ENCODE measurements at regions not wholly inside any gene's neighbourhood (a gene's known extent, or its start where the extent isn't known, plus 50 kb on each side); places are given as distances from the start of the nearest gene placed in this dataset.

- H3K27me3 Mint-ChIP-seq (ENCODE audit: low read depth) = no peaks in the 10 kb centered on the region
- peaks cover 2% of the 10 kb centered on the region for H3K36me3 Mint-ChIP-seq (ENCODE audit: low read depth)
- H3K9me3 Mint-ChIP-seq = no peaks in the 10 kb centered on the region
- no peak for DNase-seq (ENCODE audit: low read depth, low spot score)
- TF ChIP-seq, protein P1, sequence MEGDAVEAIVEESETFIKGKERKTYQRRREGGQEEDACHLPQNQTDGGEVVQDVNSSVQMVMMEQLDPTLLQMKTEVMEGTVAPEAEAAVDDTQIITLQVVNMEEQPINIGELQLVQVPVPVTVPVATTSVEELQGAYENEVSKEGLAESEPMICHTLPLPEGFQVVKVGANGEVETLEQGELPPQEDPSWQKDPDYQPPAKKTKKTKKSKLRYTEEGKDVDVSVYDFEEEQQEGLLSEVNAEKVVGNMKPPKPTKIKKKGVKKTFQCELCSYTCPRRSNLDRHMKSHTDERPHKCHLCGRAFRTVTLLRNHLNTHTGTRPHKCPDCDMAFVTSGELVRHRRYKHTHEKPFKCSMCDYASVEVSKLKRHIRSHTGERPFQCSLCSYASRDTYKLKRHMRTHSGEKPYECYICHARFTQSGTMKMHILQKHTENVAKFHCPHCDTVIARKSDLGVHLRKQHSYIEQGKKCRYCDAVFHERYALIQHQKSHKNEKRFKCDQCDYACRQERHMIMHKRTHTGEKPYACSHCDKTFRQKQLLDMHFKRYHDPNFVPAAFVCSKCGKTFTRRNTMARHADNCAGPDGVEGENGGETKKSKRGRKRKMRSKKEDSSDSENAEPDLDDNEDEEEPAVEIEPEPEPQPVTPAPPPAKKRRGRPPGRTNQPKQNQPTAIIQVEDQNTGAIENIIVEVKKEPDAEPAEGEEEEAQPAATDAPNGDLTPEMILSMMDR (conservative IDR thresholded peaks at IDR 0.05) = no peak
- no peaks in the 10 kb centered on the region for H3K4me1 Mint-ChIP-seq
- H3K27ac Mint-ChIP-seq (ENCODE audit: unreplicated experiment) = no peak overlapping the region
- H3K4me3 Mint-ChIP-seq = no peak overlapping the region
These were observed 189.5 kb downstream of the KITLG start for GRCh38 chr12:88390811-88391210.

GRCh38 chr12:88391556-88391955 is 188.7 kb downstream of the KITLG start:
- TF ChIP-seq, protein P1 (conservative IDR thresholded peaks at IDR 0.05) = no peak
- DNase-seq (ENCODE audit: low read depth, low spot score) = no peak
- peaks cover 2% of the 10 kb centered on the region for H3K36me3 Mint-ChIP-seq (ENCODE audit: low read depth)
- H3K27me3 Mint-ChIP-seq (ENCODE audit: low read depth) = no peaks in the 10 kb centered on the region
- no peak overlapping the region for H3K4me3 Mint-ChIP-seq
- no peaks in the 10 kb centered on the region for H3K9me3 Mint-ChIP-seq
- no peak overlapping the region for H3K27ac Mint-ChIP-seq (ENCODE audit: unreplicated experiment)
- no peaks in the 10 kb centered on the region for H3K4me1 Mint-ChIP-seq

DNA sequence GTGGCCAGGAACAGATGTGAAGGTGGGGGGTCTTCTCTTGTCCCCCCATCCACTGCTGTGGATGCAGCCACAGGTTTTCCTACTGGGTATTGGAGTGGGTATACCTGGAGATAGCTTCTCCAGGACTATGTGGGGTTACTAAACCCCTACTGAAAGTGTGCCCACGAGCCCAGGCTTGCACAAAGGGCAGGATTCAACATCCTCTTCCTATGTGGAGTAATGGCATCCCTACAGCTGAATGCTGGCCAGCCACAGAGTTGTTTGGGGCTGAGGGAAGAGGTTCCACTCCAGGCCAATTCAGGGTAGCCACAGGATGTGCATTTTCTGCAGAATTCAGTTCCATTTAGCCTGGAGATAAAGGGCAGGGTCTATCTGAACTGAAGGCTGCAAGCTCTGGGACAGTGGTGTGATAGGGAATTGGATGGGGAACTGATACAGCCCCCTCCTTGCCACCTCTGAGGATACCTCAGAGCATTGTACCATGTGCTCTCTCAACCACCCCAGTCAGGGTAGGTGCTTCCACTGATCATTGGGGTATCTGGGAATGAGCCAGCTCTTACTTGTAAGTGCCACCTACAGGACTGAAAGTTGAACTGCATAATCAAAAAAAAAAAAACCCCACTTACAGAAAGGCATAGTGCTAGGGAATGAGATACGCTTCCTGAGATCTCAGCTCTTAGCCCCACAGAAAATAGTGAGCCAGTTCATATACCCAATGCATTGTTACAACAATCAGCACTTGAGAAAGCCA is 187.1 kb downstream of the KITLG start:
- TF ChIP-seq, protein P1 (conservative IDR thresholded peaks at IDR 0.05) = peak; percentile 50
- Mint-ChIP-seq H3K27me3 (ENCODE audit: low read depth) (no peaks in the 10 kb centered on the region), H3K4me1 (no peaks in the 10 kb centered on the region), H3K9me3 (no peaks in the 10 kb centered on the region), H3K4me3 (no peak overlapping the region), H3K27ac (ENCODE audit: unreplicated experiment) (no peak overlapping the region), H3K36me3 (ENCODE audit: low read depth) (peaks cover 2% of the 10 kb centered on the region)
- no peak for DNase-seq (ENCODE audit: low read depth, low spot score)

- H3K9me3 Mint-ChIP-seq = no peaks in the 10 kb centered on the region
- H3K4me1 Mint-ChIP-seq = no peaks in the 10 kb centered on the region
- TF ChIP-seq, protein P1 (conservative IDR thresholded peaks at IDR 0.05) = no peak
These were observed 182.2 kb downstream of the KITLG start for GRCh38 chr12:88398031-88398430.

GRCh38 chr12:88399811-88400210 is 180.5 kb downstream of the KITLG start:
- no peak for DNase-seq (ENCODE audit: low read depth, low spot score)
- H3K27ac Mint-ChIP-seq (ENCODE audit: unreplicated experiment) = no peak overlapping the region
- H3K4me3 Mint-ChIP-seq = no peak overlapping the region
- no peaks in the 10 kb centered on the region for H3K4me1 Mint-ChIP-seq
- no peaks in the 10 kb centered on the region for H3K9me3 Mint-ChIP-seq
- no peaks in the 10 kb centered on the region for H3K36me3 Mint-ChIP-seq (ENCODE audit: low read depth)
- H3K27me3 Mint-ChIP-seq (ENCODE audit: low read depth) = no peaks in the 10 kb centered on the region
- TF ChIP-seq, protein P1 (conservative IDR thresholded peaks at IDR 0.05) = no peak

More at GRCh38 chr12:88398031-88398430, 182.2 kb downstream of the KITLG start:
- Mint-ChIP-seq H3K4me3 (no peak overlapping the region), H3K27me3 (ENCODE audit: low read depth) (no peaks in the 10 kb centered on the region), H3K36me3 (ENCODE audit: low read depth) (peaks cover 2% of the 10 kb centered on the region), H3K27ac (ENCODE audit: unreplicated experiment) (no peak overlapping the region)
- DNase-seq (ENCODE audit: low read depth, low spot score) = no peak

All from neural crest cell (in vitro differentiated cells).